GM10248 (cell line): ENCODE measurements at regions not wholly inside any gene's neighbourhood (a gene's known extent, or its start where the extent isn't known, plus 50 kb on each side); places are given as distances from the start of the nearest gene placed in this dataset.
"Not testable (repeated sequence)": the region's sequence is repeated elsewhere in the genome, so short reads cannot be mapped to it uniquely, and the experiment has no call there.

ENCODE experiments used
- CTCF ChIA-PET: fragments of 300-600 bp; sonication (Branson Sonifier 250); formaldehyde crosslinking; extraction: SDS; loops from one replicate; lab custom pipeline; 2021; ENCODE audit warnings: antibody characterized with exemption; lab: Yijun Ruan, JAX
- POLR2A ChIA-PET: fragments of 350-650 bp; sonication (Branson Sonifier 250); formaldehyde crosslinking; extraction: SDS; loops from one replicate; lab custom pipeline; 2020; ENCODE audit warnings: antibody characterized with exemption; lab: Yijun Ruan, JAX
- DNase-seq: peaks from one replicate; pipeline ENCODE4 v3.0.0; 2012; ENCODE audit errors: extremely low spot score
- CTCF ChIP-seq: IDR thresholded peaks from 2 replicates; pipeline ENCODE4 v1.5.1; 2012; ENCODE audit warnings: mild to moderate bottlenecking, low read depth; ENCODE audit errors: extremely low read depth, missing control alignments, control extremely low read depth

DNA sequence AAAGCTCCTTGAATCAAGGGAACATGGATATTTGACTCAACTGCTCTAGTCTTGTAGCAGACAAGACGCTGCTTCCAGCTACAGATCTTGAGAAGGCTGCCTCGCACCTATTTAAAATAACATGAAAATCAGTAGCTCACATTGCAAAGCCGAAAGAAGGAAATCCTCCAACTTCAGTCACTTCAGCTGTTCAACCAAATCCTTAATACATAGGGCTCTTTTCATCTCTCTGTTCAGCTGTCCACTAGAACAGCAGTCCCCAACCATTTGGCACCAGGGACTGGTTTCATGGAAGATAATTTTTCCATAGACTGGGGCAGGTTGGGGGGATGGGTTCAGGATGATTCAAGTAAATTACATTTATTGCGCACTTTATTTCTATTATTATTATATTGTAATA lies 1116.0 kb upstream of the TMEM132C start:
- ChIA-PET POLR2A (no interaction called here), CTCF (no interaction called here)
- no peak for DNase-seq
- no peak for TF ChIP-seq CTCF

- TF ChIP-seq CTCF, result no peak
- DNase-seq, result no peak
- ChIA-PET CTCF (no interaction called here), POLR2A (no interaction called here)
Measured at GRCh38 chr12:127153996-127154395, 1113.0 kb upstream of the TMEM132C start.

GRCh38 chr12:127154830-127155229 lies 1112.1 kb upstream of the TMEM132C start:
- DNase-seq, POLR2A ChIA-PET, CTCF ChIA-PET: not testable (repeated sequence)

GRCh38 chr12:127155935-127156619 lies 1110.9 kb upstream of the TMEM132C start:
- POLR2A ChIA-PET, CTCF ChIA-PET, DNase-seq: not testable (repeated sequence)

- CTCF ChIA-PET, POLR2A ChIA-PET: not testable (repeated sequence)
Measured at GRCh38 chr12:127157501-127158366, 1109.2 kb upstream of the TMEM132C start.

GRCh38 chr12:127158385-127159061 lies 1108.4 kb upstream of the TMEM132C start:
- no peak for DNase-seq
- TF ChIP-seq CTCF, result no peak
- ChIA-PET POLR2A (no interaction called here), CTCF (no interaction called here)

More at GRCh38 chr12:127157501-127158366, 1109.2 kb upstream of the TMEM132C start:
- DNase-seq, result not testable (repeated sequence)

DNA sequence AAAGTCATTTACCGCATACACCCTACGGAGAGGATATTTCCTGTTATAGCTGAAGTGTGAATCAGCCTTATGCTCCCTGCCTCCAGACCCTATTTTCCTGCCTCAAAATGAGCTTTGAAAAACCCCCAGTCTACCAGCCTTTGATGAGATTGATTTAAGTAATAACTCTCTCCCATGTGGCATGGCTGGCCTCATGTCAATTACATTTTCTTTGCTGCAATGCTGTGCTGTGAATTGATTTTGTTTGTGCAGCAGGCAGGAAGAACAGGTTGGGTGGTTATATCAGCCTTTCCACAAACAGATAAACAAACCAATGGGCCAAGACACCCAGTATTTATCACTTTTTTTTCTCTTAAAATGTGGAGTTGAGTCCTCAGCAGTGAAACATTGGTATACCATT lies 1105.5 kb upstream of the TMEM132C start:
- no peak for DNase-seq
- no peak for TF ChIP-seq CTCF
- POLR2A ChIA-PET, result no interaction called here
- CTCF ChIA-PET, result no interaction called here

GRCh38 chr12:127162307-127162706 lies 1104.7 kb upstream of the TMEM132C start:
- TF ChIP-seq CTCF, result no peak
- ChIA-PET CTCF (interaction anchor here (1.5 kb wide), 1 partner anchor 15 kb away, joined by 4 read pairs; no protein-coding TSS in a partner anchor), POLR2A (no interaction called here)
- DNase-seq, result no peak
